Endothelial cell of umbilical vein (primary cell): ENCODE measurements at regions not wholly inside any gene's neighbourhood (a gene's known extent, or its start where the extent isn't known, plus 50 kb on each side); places are given as distances from the start of the nearest gene placed in this dataset.

ENCODE experiments used
- BruUV-seq: library from RNA; stranded (reverse); fragments of 400-500 nt; replicated peaks from 2 replicates; lab custom pipeline; 2021; lab: Mats Ljungman, UMichigan
- CTCF ChIA-PET: fragments of 300-600, 350-600 bp; sonication (Branson Sonifier 250); formaldehyde crosslinking; loops from one replicate; lab custom pipeline; 2021; ENCODE audit warnings: antibody characterized with exemption, inconsistent platforms; lab: Charles Lee
- POLR2A ChIA-PET: fragments of 300-600, 350-600 bp; sonication (Branson Sonifier 250); formaldehyde crosslinking; loops from one replicate; lab custom pipeline; 2021; ENCODE audit warnings: antibody characterized with exemption, inconsistent platforms; lab: Charles Lee
- DNase-seq: peaks from one replicate; pipeline ENCODE4 v3.0.0-alpha.2; 2011; ENCODE audit warnings: low read depth, low spot score
- FAIRE-seq: peaks from 2 replicates; lab custom pipeline; 2011; peaks lifted over from hg19 to GRCh38; lab: Jason Lieb, UNC
- H2AFZ ChIP-seq: 2 replicates; pipeline ENCODE4 v1.6.0; 2012; ENCODE audit warnings: low read depth, low read length, control low read depth, inconsistent platforms
- H3K27ac ChIP-seq: 2 replicates; pipeline ENCODE4 v1.5.1; 2011; ENCODE audit warnings: low read depth, mild to moderate bottlenecking, control low read depth, low read length, moderate library complexity; ENCODE audit not compliant: insufficient read depth
- H3K27me3 ChIP-seq, 2 experiments: 2 replicates each; pipeline versions ENCODE4 v1.6.0 to v1.6.1; 2011; ENCODE audit warnings: low read length in 2 of 2, mixed read lengths in 1 of 2; ENCODE audit not compliant: control insufficient read depth in 2 of 2, insufficient read depth in 2 of 2
- H3K36me3 ChIP-seq, 2 experiments: 2 replicates in 1 of 2; 3 replicates in 1 of 2; pipeline ENCODE4 v1.5.1; 2011; ENCODE audit warnings: low read length in 2 of 2, mild to moderate bottlenecking in 1 of 2, moderate library complexity in 1 of 2; ENCODE audit not compliant: control insufficient read depth in 2 of 2, insufficient read depth in 2 of 2; ENCODE audit errors: extremely low read depth in 1 of 2
- H3K4me1 ChIP-seq: 3 replicates; pipeline ENCODE4 v1.5.1; 2011; ENCODE audit warnings: mild to moderate bottlenecking, low read length; ENCODE audit not compliant: control insufficient read depth, insufficient read depth; ENCODE audit errors: extremely low read depth
- H3K4me2 ChIP-seq: 2 replicates; pipeline ENCODE4 v1.6.1; 2011; ENCODE audit warnings: low read length, control low read depth, mixed read lengths; ENCODE audit not compliant: insufficient read depth
- H3K4me3 ChIP-seq, 3 experiments: fragments of 200-600 bp in 1 of 3; sonication (generic), shearing (Covaris generic) in 1 of 3; replicated peaks in 1 of 3; 2 replicates each; pipeline ENCODE4 v1.5.1; 2011 to 2016; ENCODE audit warnings: control low read depth in 3 of 3, low read length in 3 of 3, mild to moderate bottlenecking in 2 of 3, inconsistent platforms in 1 of 3, low read depth in 1 of 3, moderate library complexity in 1 of 3; ENCODE audit not compliant: insufficient read depth in 1 of 3
- H3K79me2 ChIP-seq: 2 replicates; pipeline ENCODE4 v1.6.0; 2012; ENCODE audit warnings: low read length, inconsistent platforms; ENCODE audit not compliant: control insufficient read depth, insufficient read depth
- H3K9ac ChIP-seq: replicated peaks from 2 replicates; pipeline ENCODE3; 2011; ENCODE audit warnings: low read length, control low read depth; ENCODE audit not compliant: insufficient read depth; ENCODE audit errors: extremely low read depth
- H3K9me1 ChIP-seq: replicated peaks from 3 replicates; pipeline ENCODE4 v1.6.0; 2011; ENCODE audit warnings: mild to moderate bottlenecking, low read length; ENCODE audit not compliant: control insufficient read depth, insufficient read depth; ENCODE audit errors: extremely low read depth
- H3K9me3 ChIP-seq: replicated peaks from 2 replicates; pipeline ENCODE4 v1.5.1; 2012; ENCODE audit warnings: low read length, inconsistent platforms; ENCODE audit not compliant: control insufficient read depth, insufficient read depth
- H4K20me1 ChIP-seq: replicated peaks from 2 replicates; pipeline ENCODE3; 2011; ENCODE audit warnings: mild to moderate bottlenecking, low read length; ENCODE audit not compliant: control insufficient read depth, insufficient read depth; ENCODE audit errors: extremely low read depth
- EZH2 ChIP-seq: IDR thresholded peaks from 2 replicates; pipeline ENCODE4 v1.6.1; 2012; ENCODE audit warnings: borderline replicate concordance, low read depth, mild to moderate bottlenecking, moderate library complexity, low read length, inconsistent platforms; ENCODE audit not compliant: severe bottlenecking
- GATA2 ChIP-seq: IDR thresholded peaks from 2 replicates; pipeline ENCODE4 v1.7.0; 2011; ENCODE audit warnings: low read depth, mild to moderate bottlenecking, moderate library complexity, mixed read lengths, low read length; ENCODE audit not compliant: insufficient read length, insufficient read depth
- JUN ChIP-seq: IDR thresholded peaks from 2 replicates; pipeline ENCODE4 v1.6.1; 2011; ENCODE audit warnings: borderline replicate concordance, low read depth; ENCODE audit not compliant: insufficient read length, insufficient read depth
- MYC ChIP-seq: IDR thresholded peaks from one replicate; pipeline ENCODE4 v1.6.1; 2011; ENCODE audit warnings: mild to moderate bottlenecking, low read depth, low read length
- POLR2AphosphoS5 ChIP-seq: IDR thresholded peaks from 2 replicates; pipeline ENCODE4 v1.6.1; 2012; ENCODE audit warnings: low read depth, mild to moderate bottlenecking, control low read depth, low read length, moderate library complexity; ENCODE audit not compliant: insufficient read depth
- dilution Hi-C: fragments of 300-500 bp; cut with MboI; formaldehyde crosslinking; loops from one replicate; pipeline ENCODE4 v1.15.0; 2019; ENCODE audit warnings: low sequenced_read_pairs; ENCODE audit not compliant: extremely low pct_ligation_motif_present
- intact Hi-C: fragments of 100-400 bp; cut with micrococcal nuclease; formaldehyde crosslinking; loops from one replicate; pipeline ENCODE4 v1.10.0; 2022
- TF ChIP-seq, protein P1 (sequence below), 2 donors: IDR thresholded peaks; 1 replicate in 1 of 2; 2 replicates in 1 of 2; pipeline ENCODE4 v1.5.1; 2011; ENCODE audit warnings: low read length in 2 of 2, mild to moderate bottlenecking in 2 of 2, moderate library complexity in 2 of 2, control low read depth in 1 of 2, inconsistent platforms in 1 of 2, low read depth in 1 of 2; ENCODE audit not compliant: insufficient read depth in 1 of 2; ENCODE audit errors: extremely low read depth in 1 of 2

DNA sequence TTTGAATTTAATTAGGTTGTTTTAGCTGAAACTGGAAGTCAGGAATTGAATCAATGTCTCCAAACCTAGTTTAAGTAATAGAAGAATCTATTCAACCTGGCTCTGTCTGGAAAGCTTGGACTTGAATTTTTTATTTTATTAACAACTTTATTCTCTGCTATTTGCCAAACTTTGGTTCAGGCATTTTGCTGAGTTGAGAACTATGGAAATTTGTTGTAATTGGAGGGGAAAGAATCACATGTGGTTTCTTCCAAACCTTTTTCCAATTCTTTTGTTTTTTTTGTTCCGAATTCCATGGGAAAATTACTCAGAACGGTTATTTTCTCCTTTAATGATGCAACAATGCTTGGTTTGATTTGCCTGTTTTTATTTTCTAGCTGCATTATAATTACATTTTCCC, 98.2 kb upstream of the RPS23 start:
- no peaks in the 10 kb centered on the region for H3K4me1 ChIP-seq
- intact Hi-C loops: no loop called here
- H3K27me3 ChIP-seq: no peaks in the 10 kb centered on the region
- no peaks in the 10 kb centered on the region for H3K9me1 ChIP-seq
- BruUV-seq: no TSS peak
- FAIRE-seq (no peak), DNase-seq (no peak)
- no peak overlapping the region for H2AFZ ChIP-seq
- H4K20me1 ChIP-seq: no peaks in the 10 kb centered on the region
- dilution Hi-C loops: no loop called here
- no peaks in the 10 kb centered on the region for H3K9me3 ChIP-seq
- H3K4me2 ChIP-seq: no peak overlapping the region
- H3K79me2 ChIP-seq: no peaks in the 10 kb centered on the region
- no peak overlapping the region for H3K4me3 ChIP-seq
- TF ChIP-seq POLR2AphosphoS5: no peak
- no peak for TF ChIP-seq MYC
- no peak for TF ChIP-seq JUN
- no peak for TF ChIP-seq EZH2
- no peak for TF ChIP-seq GATA2
- TF ChIP-seq, protein P1, sequence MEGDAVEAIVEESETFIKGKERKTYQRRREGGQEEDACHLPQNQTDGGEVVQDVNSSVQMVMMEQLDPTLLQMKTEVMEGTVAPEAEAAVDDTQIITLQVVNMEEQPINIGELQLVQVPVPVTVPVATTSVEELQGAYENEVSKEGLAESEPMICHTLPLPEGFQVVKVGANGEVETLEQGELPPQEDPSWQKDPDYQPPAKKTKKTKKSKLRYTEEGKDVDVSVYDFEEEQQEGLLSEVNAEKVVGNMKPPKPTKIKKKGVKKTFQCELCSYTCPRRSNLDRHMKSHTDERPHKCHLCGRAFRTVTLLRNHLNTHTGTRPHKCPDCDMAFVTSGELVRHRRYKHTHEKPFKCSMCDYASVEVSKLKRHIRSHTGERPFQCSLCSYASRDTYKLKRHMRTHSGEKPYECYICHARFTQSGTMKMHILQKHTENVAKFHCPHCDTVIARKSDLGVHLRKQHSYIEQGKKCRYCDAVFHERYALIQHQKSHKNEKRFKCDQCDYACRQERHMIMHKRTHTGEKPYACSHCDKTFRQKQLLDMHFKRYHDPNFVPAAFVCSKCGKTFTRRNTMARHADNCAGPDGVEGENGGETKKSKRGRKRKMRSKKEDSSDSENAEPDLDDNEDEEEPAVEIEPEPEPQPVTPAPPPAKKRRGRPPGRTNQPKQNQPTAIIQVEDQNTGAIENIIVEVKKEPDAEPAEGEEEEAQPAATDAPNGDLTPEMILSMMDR (IDR thresholded peaks at IDR 0.05; ENCODE audit: extremely low read depth in 1 of 2, insufficient read depth in 1 of 2, low read depth in 1 of 2, low read length in 2 of 2): no peak
- POLR2A ChIA-PET: no interaction called here
- no peaks in the 10 kb centered on the region for H3K36me3 ChIP-seq
- no peak overlapping the region for H3K27ac ChIP-seq
- CTCF ChIA-PET: interaction anchor here (2.3 kb wide), 1 partner anchor 12 kb away, joined by 9 read pairs; no protein-coding TSS in a partner anchor
- H3K9ac ChIP-seq: no peak overlapping the region
